Kidney (tissue), 13 donors: ENCODE measurements at regions not wholly inside any gene's neighbourhood (a gene's known extent, or its start where the extent isn't known, plus 50 kb on each side); places are given as distances from the start of the nearest gene placed in this dataset.

Source experiments
- DNase-seq, 5 donors: peaks; one replicate each; pipeline ENCODE4 v3.0.0-alpha.2; 2013 to 2020
- FAIRE-seq: peaks from 2 replicates; lab custom pipeline; 2012; peaks lifted over from hg19 to GRCh38; lab: Jason Lieb, UNC
- H3K27ac ChIP-seq, 2 donors: one replicate each; pipeline ENCODE4 v1.7.0; 2013; ENCODE audit warnings: low read depth in 2 of 2, low read length in 2 of 2, inconsistent platforms in 1 of 2
- H3K27me3 ChIP-seq: one replicate; pipeline ENCODE4 v1.7.1; 2013; ENCODE audit warnings: low read length, inconsistent platforms; ENCODE audit not compliant: control insufficient read depth, insufficient read depth
- H3K36me3 ChIP-seq, 3 donors: one replicate each; pipeline versions ENCODE4 v1.7.0 to v1.7.1; 2013; ENCODE audit warnings: low read length in 3 of 3, control low read depth in 1 of 3, inconsistent platforms in 1 of 3; ENCODE audit not compliant: insufficient read depth in 3 of 3, control insufficient read depth in 2 of 3
- H3K4me1 ChIP-seq, 3 donors: one replicate each; pipeline versions ENCODE4 v1.7.0 to v1.7.1; 2013; ENCODE audit warnings: low read length in 3 of 3, inconsistent platforms in 1 of 3, low read depth in 1 of 3; ENCODE audit not compliant: control insufficient read depth in 2 of 3, insufficient read depth in 2 of 3
- H3K4me3 ChIP-seq, 3 donors: one replicate each; pipeline versions ENCODE4 v1.7.0 to v1.8.1; 2013; ENCODE audit warnings: low read length in 3 of 3, control low read depth in 1 of 3, inconsistent platforms in 1 of 3
- H3K9ac ChIP-seq, 3 donors: one replicate each; pipeline versions ENCODE4 v1.7.0 to v1.7.1; 2013; ENCODE audit warnings: low read length in 3 of 3, control low read depth in 1 of 3, inconsistent platforms in 1 of 3
- H3K9me3 ChIP-seq, 3 donors: one replicate each; pipeline versions ENCODE4 v1.7.0 to v1.7.1; 2013; ENCODE audit warnings: low read length in 3 of 3, control low read depth in 1 of 3, inconsistent platforms in 1 of 3; ENCODE audit not compliant: control insufficient read depth in 2 of 3, insufficient read depth in 1 of 3
- CTCF ChIP-seq: IDR thresholded peaks from 3 replicates; pipeline ENCODE4 v1.5.1; 2012; ENCODE audit warnings: mild to moderate bottlenecking, moderate library complexity, borderline replicate concordance; ENCODE audit not compliant: insufficient read depth; ENCODE audit errors: extremely low read depth
- intact Hi-C: fragments of 100-400 bp; cut with DNase I; formaldehyde crosslinking; loops from one replicate; pipeline ENCODE4 v1.11.1; 2022
- donor health status: control.
- donor health status: control.
- donor health status: control.
- donor health status: control.
- donor health status: control.
- donor health status: DM: yes; HTN: yes; CAD: no.
- donor health status: Normal renal cell carcinoma (clear cell type).

- Histone ChIP-seq H3K27ac (no peak overlapping the region), H3K27me3 (no peaks in the 10 kb centered on the region), H3K9ac (no peak overlapping the region), H3K9me3 (no peaks in the 10 kb centered on the region), H3K36me3 (no peaks in the 10 kb centered on the region), H3K4me1 (no peaks in the 10 kb centered on the region), H3K4me3 (no peak overlapping the region)
- no peak for TF ChIP-seq CTCF
- no peak for DNase-seq
- intact Hi-C loops = no loop called here
- FAIRE-seq = no peak
Measured at GRCh38 chr3:162073422-162073975, 576.9 kb downstream of the OTOL1 start.

GRCh38 chr3:162077108-162077507 lies 580.5 kb downstream of the OTOL1 start:
- Histone ChIP-seq H3K4me3 (no peak overlapping the region), H3K27ac (no peak overlapping the region), H3K9me3 (no peaks in the 10 kb centered on the region), H3K4me1 (no peaks in the 10 kb centered on the region), H3K27me3 (no peaks in the 10 kb centered on the region), H3K9ac (no peak overlapping the region), H3K36me3 (no peaks in the 10 kb centered on the region)
- FAIRE-seq (no peak), DNase-seq (no peak)
- no peak for TF ChIP-seq CTCF
- intact Hi-C loops = no loop called here

- Histone ChIP-seq H3K9ac (no peak overlapping the region), H3K27ac (no peak overlapping the region), H3K27me3 (no peaks in the 10 kb centered on the region), H3K36me3 (no peaks in the 10 kb centered on the region), H3K4me3 (no peak overlapping the region), H3K9me3 (no peaks in the 10 kb centered on the region), H3K4me1 (no peaks in the 10 kb centered on the region)
- TF ChIP-seq CTCF = no peak
- DNase-seq (no peak), FAIRE-seq (no peak)
- intact Hi-C loops = no loop called here
Measured at GRCh38 chr3:162082516-162082915, 585.9 kb downstream of the OTOL1 start.

- TF ChIP-seq CTCF = no peak
- Histone ChIP-seq H3K4me3 (no peak overlapping the region), H3K4me1 (no peaks in the 10 kb centered on the region), H3K9ac (no peak overlapping the region), H3K27ac (no peak overlapping the region), H3K36me3 (no peaks in the 10 kb centered on the region), H3K27me3 (no peaks in the 10 kb centered on the region), H3K9me3 (no peaks in the 10 kb centered on the region)
- DNase-seq (no peak), FAIRE-seq (no peak)
- intact Hi-C loops = no loop called here
Measured at GRCh38 chr3:162087361-162087760, 590.8 kb downstream of the OTOL1 start.
